Activated T-cell treated with anti-CD3 and anti-CD28 coated beads, Interleukin-2, amount 50 U/mL, for 72 hours (primary cell): ENCODE measurements at regions not wholly inside any gene's neighbourhood (a gene's known extent, or its start where the extent isn't known, plus 50 kb on each side); places are given as distances from the start of the nearest gene placed in this dataset.
A peak's percentile ranks its signal among the peaks of the same experiment; 100 is the strongest.
"Not testable (repeated sequence)": the region's sequence is repeated elsewhere in the genome, so short reads cannot be mapped to it uniquely, and the experiment has no call there.

Experiments
- ATAC-seq, 2 donors: fragments of 150-1000 bp; cut with Tn5 transposase; replicated peaks in 1 of 2; 2 replicates each; pipeline ENCODE4 v1.10.0; 2021; ENCODE audit warnings: moderate library complexity in 2 of 2, mild to moderate bottlenecking in 1 of 2
- DNase-seq, 2 donors: peaks; one replicate each; pipeline ENCODE4 v3.0.0; 2021 to 2022; ENCODE audit warnings: mixed read lengths in 1 of 2
- H3K27ac Mint-ChIP-seq: one replicate; pipeline ENCODE4 v1.8.0; 2022; ENCODE audit warnings: mild to moderate bottlenecking, moderate library complexity, mixed read lengths
- H3K27me3 Mint-ChIP-seq: one replicate; pipeline ENCODE4 v1.8.0; 2022; ENCODE audit warnings: low read depth, mixed read lengths
- H3K36me3 Mint-ChIP-seq, 2 donors: one replicate each; pipeline ENCODE4 v1.8.0; 2022; ENCODE audit warnings: mixed read lengths in 2 of 2, mild to moderate bottlenecking in 1 of 2; ENCODE audit not compliant: insufficient read depth in 2 of 2
- H3K4me1 Mint-ChIP-seq: one replicate; pipeline ENCODE4 v1.8.0; 2022; ENCODE audit warnings: low read depth, mixed read lengths
- H3K4me3 Mint-ChIP-seq, 2 donors: one replicate each; pipeline ENCODE4 v1.8.0; 2022; ENCODE audit warnings: mild to moderate bottlenecking in 2 of 2, mixed read lengths in 2 of 2, moderate library complexity in 2 of 2
- H3K9me3 Mint-ChIP-seq, 2 donors: one replicate each; pipeline ENCODE4 v1.8.0; 2022; ENCODE audit warnings: mixed read lengths in 2 of 2

DNA sequence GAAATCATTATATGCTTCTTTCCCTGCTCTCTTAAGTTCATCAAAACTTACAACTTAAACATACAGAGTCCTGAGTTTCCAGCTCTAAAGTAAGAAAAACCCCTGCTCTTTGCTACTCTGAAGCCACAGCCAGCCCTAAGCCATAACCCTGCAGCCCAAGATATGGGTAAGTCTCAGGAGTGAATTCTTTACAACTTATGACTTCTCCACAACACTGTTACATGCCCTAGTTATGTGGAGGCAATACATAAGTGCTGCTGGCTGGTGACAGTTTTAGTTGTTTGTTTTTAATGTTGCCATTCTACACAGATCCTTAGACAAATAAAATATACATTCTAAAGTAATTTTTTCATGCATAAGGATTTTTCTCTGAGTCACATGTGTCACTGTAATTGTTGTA is 100.2 kb downstream of the FBXO8 start:
- H3K27ac Mint-ChIP-seq, result no peak overlapping the region
- no peak for ATAC-seq
- no peaks in the 10 kb centered on the region for H3K4me1 Mint-ChIP-seq
- no peak for DNase-seq
- peaks cover 28% of the 10 kb centered on the region for H3K27me3 Mint-ChIP-seq
- no peak overlapping the region for H3K4me3 Mint-ChIP-seq
- H3K9me3 Mint-ChIP-seq, result no peaks in the 10 kb centered on the region
- H3K36me3 Mint-ChIP-seq, result no peaks in the 10 kb centered on the region

DNA sequence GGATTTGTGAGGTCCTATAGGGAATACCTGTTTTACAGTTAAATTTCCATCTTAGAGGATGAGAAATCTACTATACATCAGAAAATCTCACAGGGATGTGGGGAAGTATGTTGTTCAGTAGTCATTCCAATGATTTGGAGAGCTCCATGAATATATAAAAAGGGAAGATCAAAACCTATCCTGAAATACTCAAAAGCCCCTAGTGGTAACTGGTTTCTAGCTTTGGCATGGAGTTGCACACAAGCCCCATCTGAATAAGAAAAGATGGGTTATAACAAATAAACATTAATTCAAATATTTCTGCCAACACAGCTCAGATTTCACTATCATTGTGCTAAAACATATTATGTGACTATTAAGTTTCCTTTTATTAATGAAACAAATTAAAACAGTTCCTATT is 101.6 kb downstream of the FBXO8 start:
- Mint-ChIP-seq H3K9me3 (no peaks in the 10 kb centered on the region), H3K4me1 (no peaks in the 10 kb centered on the region), H3K4me3 (no peak overlapping the region), H3K27ac (no peak overlapping the region), H3K36me3 (no peaks in the 10 kb centered on the region), H3K27me3 (peaks cover 28% of the 10 kb centered on the region)
- DNase-seq (no peak), ATAC-seq (no peak)

GRCh38 chr4:174177536-174177935 is 105.9 kb downstream of the FBXO8 start:
- H3K36me3 Mint-ChIP-seq, result no peaks in the 10 kb centered on the region
- no peak overlapping the region for H3K4me3 Mint-ChIP-seq
- no peak overlapping the region for H3K27ac Mint-ChIP-seq
- no peaks in the 10 kb centered on the region for H3K9me3 Mint-ChIP-seq
- DNase-seq, result no peak
- H3K4me1 Mint-ChIP-seq, result no peaks in the 10 kb centered on the region
- ATAC-seq, result no peak
- peaks cover 5% of the 10 kb centered on the region for H3K27me3 Mint-ChIP-seq

- not testable (repeated sequence) for ATAC-seq, H3K4me1 Mint-ChIP-seq, H3K4me3 Mint-ChIP-seq, H3K36me3 Mint-ChIP-seq, H3K9me3 Mint-ChIP-seq, H3K27ac Mint-ChIP-seq, DNase-seq
- H3K27me3 Mint-ChIP-seq, result peaks cover 13% of the 10 kb centered on the region
Measured at GRCh38 chr4:174175836-174176235, 107.6 kb downstream of the FBXO8 start.

- no peak overlapping the region for H3K27ac Mint-ChIP-seq
- no peaks in the 10 kb centered on the region for H3K4me1 Mint-ChIP-seq
- peaks cover 14% of the 10 kb centered on the region for H3K27me3 Mint-ChIP-seq
- no peak overlapping the region for H3K4me3 Mint-ChIP-seq
- H3K36me3 Mint-ChIP-seq, result no peaks in the 10 kb centered on the region
- no peaks in the 10 kb centered on the region for H3K9me3 Mint-ChIP-seq
- ATAC-seq, result no peak
- DNase-seq, result no peak
Measured at GRCh38 chr4:174173360-174173759, 110.1 kb downstream of the FBXO8 start.

- no peaks in the 10 kb centered on the region for H3K4me1 Mint-ChIP-seq
- H3K36me3 Mint-ChIP-seq, result no peaks in the 10 kb centered on the region
- H3K27me3 Mint-ChIP-seq, result peaks cover 14% of the 10 kb centered on the region
- ATAC-seq (no peak), DNase-seq (no peak)
- no peaks in the 10 kb centered on the region for H3K9me3 Mint-ChIP-seq
- no peak overlapping the region for H3K27ac Mint-ChIP-seq
- no peak overlapping the region for H3K4me3 Mint-ChIP-seq
Measured at GRCh38 chr4:174172274-174172673, 111.2 kb downstream of the FBXO8 start.

DNA sequence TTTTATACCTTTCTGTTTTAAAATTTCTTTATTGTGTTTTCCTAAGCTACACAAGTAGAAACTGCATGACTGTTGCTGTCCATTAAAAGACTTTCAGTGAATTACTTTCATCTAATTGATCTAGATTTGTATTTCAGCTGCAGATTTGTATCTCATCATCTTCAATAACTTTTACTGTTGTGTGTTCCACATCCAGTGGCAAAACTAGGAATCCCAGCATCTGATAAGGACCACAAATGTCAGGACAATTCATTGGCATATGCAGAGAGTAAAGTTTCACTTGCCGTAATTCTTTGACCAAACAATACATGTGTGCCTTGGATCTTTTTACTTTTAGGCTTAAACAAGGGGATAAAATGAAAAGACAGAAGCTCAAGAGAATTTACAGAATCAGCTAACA is 112.6 kb downstream of the FBXO8 start:
- no peak overlapping the region for H3K4me3 Mint-ChIP-seq
- no peaks in the 10 kb centered on the region for H3K9me3 Mint-ChIP-seq
- H3K27ac Mint-ChIP-seq, result no peak overlapping the region
- no peaks in the 10 kb centered on the region for H3K4me1 Mint-ChIP-seq
- no peaks in the 10 kb centered on the region for H3K36me3 Mint-ChIP-seq
- DNase-seq (no peak), ATAC-seq (no peak)
- peaks cover 14% of the 10 kb centered on the region for H3K27me3 Mint-ChIP-seq

DNA sequence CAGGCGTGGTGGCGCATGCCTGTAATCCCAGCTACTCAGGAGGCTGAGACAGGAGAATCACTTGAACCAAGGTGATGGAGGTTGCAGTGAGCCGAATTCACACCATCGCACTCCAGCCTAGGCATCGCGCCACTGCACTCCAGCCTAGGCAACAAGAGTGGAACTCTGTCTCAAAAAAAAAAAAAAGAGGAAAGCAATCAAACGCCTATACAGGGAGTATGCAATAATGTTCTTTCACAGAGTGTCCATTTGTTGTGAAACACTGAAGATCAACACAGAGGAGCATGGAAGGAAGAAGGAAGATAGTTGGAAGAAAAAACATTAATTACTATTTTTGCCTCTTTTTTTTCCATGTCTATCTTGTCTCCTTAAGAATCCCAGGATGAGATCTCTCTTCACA is 113.4 kb downstream of the FBXO8 start:
- H3K4me3 Mint-ChIP-seq, result no peak overlapping the region
- no peak for ATAC-seq

DNA sequence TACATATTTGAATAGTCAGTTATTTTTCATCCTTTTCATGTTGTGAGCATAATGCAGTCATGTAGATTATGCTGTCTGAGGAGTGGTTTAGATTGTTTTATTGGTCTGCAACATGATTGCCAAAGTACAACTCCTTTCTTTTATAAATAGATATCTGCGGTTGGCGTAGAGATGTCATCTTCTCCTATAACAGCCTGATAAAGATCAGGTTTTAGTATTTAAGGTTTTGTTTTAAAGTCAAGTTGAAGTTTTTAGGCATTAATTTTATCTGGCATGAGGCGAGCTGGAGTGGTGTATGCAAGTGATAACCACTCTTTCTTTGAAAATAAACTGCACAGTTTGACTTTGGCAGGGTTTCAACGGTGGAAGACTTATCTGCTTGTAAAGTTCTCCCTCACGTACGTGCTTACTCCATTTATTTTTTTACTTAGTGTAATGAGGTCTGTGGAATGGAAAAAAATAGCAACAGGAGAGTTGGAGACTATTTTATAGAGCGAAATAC is 126.3 kb downstream of the FBXO8 start:
- no peaks in the 10 kb centered on the region for H3K36me3 Mint-ChIP-seq
- DNase-seq, result no peak
- H3K9me3 Mint-ChIP-seq, result no peaks in the 10 kb centered on the region
- H3K4me1 Mint-ChIP-seq, result no peaks in the 10 kb centered on the region
- no peak overlapping the region for H3K4me3 Mint-ChIP-seq
- H3K27ac Mint-ChIP-seq, result no peak overlapping the region
- ATAC-seq, result no peak
- peaks cover 34% of the 10 kb centered on the region for H3K27me3 Mint-ChIP-seq

More for the DNA sequence above, 113.4 kb downstream of the FBXO8 start:
- Mint-ChIP-seq H3K9me3 (no peaks in the 10 kb centered on the region), H3K27ac (no peak overlapping the region), H3K27me3 (peaks cover 14% of the 10 kb centered on the region), H3K36me3 (no peaks in the 10 kb centered on the region), H3K4me1 (no peaks in the 10 kb centered on the region)
- DNase-seq, result no peak

DNA sequence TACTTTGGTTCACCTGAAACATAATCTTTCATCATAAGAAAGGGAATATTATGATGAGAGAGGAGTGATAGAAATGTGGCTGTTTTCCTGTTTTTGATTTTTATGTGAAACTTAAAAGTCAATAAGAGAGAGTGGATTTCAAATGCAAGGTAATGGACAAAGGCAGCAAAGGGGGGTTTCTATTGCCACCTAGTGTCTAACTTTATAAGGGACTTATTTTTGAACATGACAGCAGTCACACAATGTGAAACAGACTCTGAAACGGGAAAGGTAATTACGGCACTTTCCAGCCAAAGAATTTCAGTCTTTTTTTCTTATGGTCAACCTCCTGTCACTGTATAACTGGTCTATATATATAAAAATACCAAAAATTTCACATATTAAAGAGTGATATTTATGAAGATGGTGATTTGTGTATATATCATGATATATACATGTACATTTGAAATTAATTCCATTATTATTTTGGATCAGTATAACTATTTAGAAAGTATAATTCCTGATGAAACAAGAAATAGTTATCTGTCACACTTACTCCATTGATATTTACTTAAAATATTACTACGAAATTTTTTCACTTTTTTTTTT is 127.1 kb downstream of the FBXO8 start:
- H3K4me3 Mint-ChIP-seq, result no peak overlapping the region
- ATAC-seq (peak; percentile 36 to 53), DNase-seq (no peak)
- no peaks in the 10 kb centered on the region for H3K4me1 Mint-ChIP-seq
- H3K27ac Mint-ChIP-seq, result no peak overlapping the region
- peaks cover 34% of the 10 kb centered on the region for H3K27me3 Mint-ChIP-seq
- no peaks in the 10 kb centered on the region for H3K36me3 Mint-ChIP-seq
- H3K9me3 Mint-ChIP-seq, result no peaks in the 10 kb centered on the region

DNA sequence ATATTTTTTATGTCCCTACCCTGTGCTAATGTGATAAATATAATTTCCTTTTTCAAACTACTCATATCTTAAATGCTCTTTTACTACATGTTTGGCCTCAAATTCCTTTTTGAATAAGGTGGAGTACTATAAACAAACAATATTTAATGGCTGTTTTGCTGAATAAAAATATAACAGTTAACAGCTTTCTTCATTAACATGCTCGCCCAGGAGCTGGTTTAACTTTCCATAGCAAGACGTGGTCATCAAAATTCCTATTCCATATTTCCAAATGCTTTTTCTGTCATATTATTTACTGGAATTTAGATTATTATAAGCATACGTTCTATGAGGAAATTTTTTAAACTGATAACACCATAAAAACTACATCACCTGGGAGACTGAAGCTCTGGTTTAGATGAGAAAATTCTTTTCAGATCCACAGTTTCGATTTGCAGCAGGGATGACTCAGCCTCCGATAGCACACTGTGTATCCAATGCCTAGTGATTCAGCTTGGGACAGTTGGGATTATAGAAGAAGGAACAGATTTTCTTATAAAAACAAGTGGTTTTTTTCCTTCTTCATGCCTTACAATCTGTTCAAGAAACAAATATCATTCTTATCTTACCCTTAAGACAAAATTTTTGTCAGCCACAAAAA is 129.1 kb downstream of the FBXO8 start:
- Mint-ChIP-seq H3K36me3 (no peaks in the 10 kb centered on the region), H3K4me3 (no peak overlapping the region), H3K27ac (no peak overlapping the region), H3K9me3 (no peaks in the 10 kb centered on the region), H3K4me1 (no peaks in the 10 kb centered on the region), H3K27me3 (peaks cover 31% of the 10 kb centered on the region)
- DNase-seq (no peak), ATAC-seq (no peak)

- H3K36me3 Mint-ChIP-seq, result no peaks in the 10 kb centered on the region
- no peak overlapping the region for H3K27ac Mint-ChIP-seq
- DNase-seq (no peak), ATAC-seq (no peak)
- peaks cover 27% of the 10 kb centered on the region for H3K27me3 Mint-ChIP-seq
- no peak overlapping the region for H3K4me3 Mint-ChIP-seq
- H3K9me3 Mint-ChIP-seq, result no peaks in the 10 kb centered on the region
- H3K4me1 Mint-ChIP-seq, result no peaks in the 10 kb centered on the region
Measured at GRCh38 chr4:174152717-174153466, 130.6 kb downstream of the FBXO8 start.

GRCh38 chr4:174147863-174148262 is 135.6 kb downstream of the FBXO8 start:
- H3K9me3 Mint-ChIP-seq, result no peaks in the 10 kb centered on the region
- H3K27ac Mint-ChIP-seq, result no peak overlapping the region
- no peak overlapping the region for H3K4me3 Mint-ChIP-seq
- H3K4me1 Mint-ChIP-seq, result no peaks in the 10 kb centered on the region
- no peak for DNase-seq
- ATAC-seq, result no peak
- peaks cover 21% of the 10 kb centered on the region for H3K27me3 Mint-ChIP-seq
- no peaks in the 10 kb centered on the region for H3K36me3 Mint-ChIP-seq
